HG03354 (cell line): ENCODE measurements at regions not wholly inside any gene's neighbourhood (a gene's known extent, or its start where the extent isn't known, plus 50 kb on each side); places are given as distances from the start of the nearest gene placed in this dataset.
"Not testable (repeated sequence)": the region's sequence is repeated elsewhere in the genome, so short reads cannot be mapped to it uniquely, and the experiment has no call there.

Experiments
- ATAC-seq: cut with Tn5 transposase; IDR thresholded peaks from one replicate; pipeline ENCODE4 v1.9.1; 2021; ENCODE audit warnings: mild to moderate bottlenecking; ENCODE audit not compliant: unreplicated experiment, poor library complexity, severe bottlenecking

DNA sequence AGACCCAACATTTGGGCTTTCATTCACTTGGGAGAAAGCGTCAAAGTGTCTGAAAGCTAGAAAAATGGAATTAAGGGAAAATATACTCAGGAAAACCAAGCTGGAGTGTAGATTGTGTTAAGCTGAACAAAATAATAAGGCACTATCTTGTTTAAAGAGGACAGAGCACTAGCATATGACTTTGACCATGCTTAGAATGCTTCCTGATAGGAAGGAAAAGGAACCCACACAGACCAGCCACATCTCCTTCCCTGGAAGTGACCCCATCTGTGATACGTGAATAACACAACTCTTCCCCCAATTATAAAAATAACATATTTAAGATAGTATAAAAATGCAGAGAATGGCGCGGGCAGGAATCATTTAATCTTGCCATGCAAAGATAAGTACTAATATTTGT lies 94.7 kb upstream of the BCL2L14 start:
- no peak for ATAC-seq

DNA sequence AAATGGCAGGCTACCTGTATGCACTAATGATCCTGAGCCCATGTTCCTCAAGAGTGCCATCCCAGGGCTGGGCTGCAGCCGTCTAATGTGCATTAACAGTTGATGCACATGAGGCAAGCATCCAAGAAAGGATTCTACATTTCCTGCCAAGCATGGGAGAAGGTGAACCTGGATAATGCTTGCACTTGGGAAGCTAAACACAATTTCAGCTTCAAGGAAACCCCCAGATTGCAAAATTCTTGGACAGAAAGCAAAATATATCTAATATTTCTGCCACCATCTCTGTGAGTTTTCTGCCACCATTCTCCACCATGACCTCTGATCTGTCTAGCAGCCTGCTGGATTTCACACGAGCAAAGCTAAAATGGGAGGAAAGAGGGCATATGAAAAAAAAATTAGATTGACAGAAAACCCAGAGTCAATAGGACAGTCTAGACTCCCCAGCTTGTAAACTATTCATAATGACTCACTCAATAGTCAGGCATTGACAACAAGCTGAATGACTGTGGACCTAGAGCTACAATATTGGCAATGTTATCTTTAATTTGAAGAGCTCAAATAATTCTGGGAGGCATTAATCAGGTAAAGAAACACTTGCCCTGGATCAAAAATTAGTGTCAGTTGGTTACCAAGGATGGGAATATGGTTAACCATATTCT lies 91.9 kb upstream of the BCL2L14 start:
- no peak for ATAC-seq

DNA sequence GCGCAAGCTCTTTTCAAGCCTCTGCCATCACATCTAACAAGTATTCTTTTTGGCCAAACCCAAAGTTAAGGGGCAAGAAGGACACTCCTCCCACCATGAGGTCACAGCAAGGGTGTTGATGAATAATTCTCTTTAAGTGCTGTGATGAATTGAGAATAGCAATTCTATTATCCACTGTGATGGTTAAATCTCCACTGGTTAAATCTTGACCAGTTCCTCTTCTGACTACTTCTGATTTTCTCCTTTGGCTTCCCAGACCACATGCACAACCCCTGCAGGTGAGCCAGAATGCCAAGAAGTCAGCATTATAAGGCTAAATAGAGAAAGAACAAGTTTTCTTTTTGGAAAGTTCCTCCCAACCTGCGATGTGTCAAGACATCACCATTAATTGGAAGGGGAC lies 90.6 kb upstream of the BCL2L14 start:
- no peak for ATAC-seq

DNA sequence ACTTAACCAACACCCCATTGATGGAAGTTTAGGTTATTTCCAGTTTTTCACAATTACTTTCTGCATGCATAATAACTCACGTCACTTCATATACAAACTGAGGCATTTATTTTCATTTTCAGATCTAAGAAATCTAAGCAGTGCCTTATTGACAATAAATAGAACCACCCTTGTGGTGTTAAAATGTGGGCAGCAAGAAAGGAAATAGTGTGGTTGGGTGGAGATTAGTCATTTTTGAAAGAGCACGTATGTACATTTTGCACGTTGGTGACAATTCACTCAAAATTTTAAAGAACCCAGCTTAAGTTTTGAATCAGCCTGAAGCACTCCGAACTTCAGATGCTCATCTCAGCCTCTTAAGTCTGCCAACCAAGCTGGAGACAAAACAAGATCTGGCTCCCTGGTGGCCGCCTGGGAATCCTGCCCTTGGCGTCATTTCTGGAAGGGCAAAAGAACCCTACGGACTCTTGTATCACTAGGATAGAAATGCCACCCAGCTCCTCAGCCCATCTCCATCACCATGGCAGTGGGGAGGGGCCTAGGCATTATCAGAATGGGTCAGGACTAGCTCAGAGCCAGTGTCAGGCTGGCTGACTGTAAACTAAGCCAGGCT lies 89.5 kb upstream of the BCL2L14 start:
- peak; percentile 86 for ATAC-seq

DNA sequence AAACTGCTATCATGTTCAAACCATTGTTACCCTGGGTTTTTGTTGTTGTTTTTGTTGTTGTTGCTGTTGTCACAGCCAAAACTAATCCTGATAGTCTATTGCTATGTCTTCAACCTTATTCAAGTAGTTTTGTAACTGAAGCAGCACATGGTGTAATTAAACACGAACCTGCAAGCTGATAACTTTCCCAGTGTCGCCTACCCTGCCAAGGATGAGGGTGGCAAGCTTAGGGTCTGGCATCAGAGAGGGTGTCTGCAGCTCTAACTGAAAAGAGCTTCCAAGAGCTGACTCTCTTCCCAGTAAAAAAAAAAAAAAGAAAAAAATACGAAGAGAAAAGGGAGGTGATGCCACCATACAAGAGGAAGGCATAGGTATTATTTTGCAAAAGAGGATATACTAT lies 86.3 kb upstream of the BCL2L14 start:
- ATAC-seq, result no peak

DNA sequence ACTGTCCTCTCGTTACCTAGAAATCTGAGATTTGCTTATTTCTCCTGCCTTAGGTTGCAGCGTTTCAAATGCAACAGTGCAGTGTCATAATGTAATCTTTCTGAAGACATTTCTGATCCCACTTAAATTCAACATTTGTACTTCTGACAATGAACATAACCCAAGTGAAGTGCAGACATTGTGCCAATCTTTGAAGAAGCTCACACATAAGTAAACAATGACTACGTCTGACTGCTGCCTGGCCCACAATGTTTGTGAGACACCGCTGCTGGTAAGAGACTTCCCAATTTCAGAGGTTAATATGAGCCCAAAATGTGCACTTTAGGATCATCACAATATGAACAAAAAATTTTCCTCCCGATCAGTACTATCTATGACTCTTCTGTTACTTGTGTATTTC lies 84.6 kb upstream of the BCL2L14 start:
- ATAC-seq, result no peak

DNA sequence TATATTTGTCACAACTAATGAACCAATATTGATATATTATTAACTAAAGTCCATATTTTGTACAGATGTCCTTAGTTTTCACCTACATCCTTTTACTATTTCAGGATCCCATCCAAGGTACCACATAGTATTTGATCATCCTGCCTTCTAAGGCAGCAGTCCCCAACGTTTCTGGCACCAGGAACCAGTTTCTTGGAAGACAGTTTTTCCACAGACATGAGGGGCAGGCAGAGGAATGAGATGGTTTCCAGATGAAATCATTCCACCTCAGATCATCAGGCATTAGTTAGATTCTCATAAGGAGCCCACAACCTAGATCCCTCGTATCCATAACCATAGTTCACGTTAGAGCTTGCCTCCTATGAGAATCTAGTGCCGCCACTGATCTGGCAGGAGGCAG lies 82.8 kb upstream of the BCL2L14 start:
- ATAC-seq, result no peak

DNA sequence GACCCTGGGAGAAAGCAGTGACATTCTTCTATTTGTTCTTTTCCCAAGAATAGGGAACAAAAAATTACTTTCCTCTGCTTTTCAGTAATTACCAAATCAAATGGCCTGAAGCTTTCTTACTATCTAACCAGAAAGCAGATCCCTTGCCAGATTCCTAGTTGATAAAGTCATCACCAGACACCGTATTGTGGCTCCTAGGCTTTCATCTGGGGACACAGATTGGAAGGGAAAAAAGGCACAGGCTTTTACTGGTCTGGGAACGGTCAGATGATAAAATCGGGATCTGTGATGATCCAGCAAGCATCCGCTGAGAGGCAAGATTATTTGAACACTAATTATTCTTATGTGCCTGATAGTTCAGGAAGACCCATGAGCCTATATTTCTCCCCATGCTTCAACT lies 79.1 kb upstream of the BCL2L14 start:
- ATAC-seq, result no peak

DNA sequence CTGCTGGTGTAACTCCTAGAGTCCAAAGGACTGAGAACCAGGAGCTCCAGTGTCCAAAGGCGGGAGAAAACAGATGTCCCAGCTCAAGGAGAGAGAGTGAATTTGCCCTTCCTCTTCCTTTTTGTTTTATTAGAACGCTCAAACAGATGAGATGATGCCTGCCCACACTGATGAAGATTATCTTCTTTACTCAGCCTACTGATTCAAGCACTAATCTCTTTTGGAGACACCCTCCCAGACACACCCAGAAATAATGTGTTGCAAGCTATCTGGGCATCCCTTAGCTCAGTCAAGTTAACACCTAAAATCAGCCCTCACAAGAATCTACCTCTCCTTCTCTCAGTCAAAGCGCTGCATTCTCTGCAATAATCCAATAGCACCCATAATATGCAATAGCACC lies 78.2 kb upstream of the BCL2L14 start:
- ATAC-seq, result no peak

DNA sequence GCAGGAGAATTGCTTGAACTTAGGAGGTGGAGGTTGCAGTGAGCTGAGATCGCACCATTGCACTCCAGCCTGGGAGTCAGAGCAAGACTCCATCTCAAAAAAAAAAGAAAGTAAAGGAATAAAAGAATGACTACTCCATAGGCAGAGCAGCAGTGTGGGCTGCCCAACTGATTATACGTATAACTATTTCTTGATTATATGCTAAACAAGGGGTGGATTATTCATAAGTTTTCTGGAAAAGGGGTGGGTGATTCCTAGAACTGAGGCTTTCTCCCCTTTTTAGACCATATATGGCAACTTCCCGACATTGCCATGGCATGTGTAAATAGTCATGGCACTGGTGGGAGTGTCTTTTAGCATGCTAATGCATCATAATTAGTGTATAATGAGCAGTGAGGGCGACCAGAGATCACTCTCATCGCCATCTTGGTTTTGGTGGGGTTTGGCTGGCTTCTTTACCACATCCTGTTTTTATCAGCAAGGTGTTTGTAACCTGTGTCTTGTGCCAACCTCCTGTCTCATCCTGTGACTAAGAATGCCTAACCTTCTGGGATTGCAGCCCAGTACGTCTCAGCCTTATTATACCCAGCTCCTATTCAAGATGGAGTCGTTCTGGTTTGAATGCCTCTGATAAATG lies 72.3 kb upstream of the BCL2L14 start:
- not testable (repeated sequence) for ATAC-seq

DNA sequence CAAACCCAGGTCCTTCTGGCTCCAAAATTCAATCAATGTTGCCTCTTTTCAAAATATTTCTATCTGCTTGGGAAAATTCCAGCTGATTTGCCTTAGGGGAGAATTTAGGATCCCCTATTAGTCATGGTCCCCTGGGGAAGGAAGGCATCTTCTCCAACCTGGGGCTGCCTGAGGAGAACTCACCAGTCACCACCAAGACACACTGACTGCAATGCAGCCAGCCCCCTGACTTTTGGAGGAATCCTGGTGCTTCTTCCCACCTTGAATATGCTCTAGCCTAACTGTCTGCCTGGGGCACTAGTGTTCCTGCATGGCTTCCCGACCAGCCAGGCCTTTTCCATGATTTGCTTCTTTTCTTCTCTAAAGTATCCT lies 71.8 kb upstream of the BCL2L14 start:
- ATAC-seq, result no peak

DNA sequence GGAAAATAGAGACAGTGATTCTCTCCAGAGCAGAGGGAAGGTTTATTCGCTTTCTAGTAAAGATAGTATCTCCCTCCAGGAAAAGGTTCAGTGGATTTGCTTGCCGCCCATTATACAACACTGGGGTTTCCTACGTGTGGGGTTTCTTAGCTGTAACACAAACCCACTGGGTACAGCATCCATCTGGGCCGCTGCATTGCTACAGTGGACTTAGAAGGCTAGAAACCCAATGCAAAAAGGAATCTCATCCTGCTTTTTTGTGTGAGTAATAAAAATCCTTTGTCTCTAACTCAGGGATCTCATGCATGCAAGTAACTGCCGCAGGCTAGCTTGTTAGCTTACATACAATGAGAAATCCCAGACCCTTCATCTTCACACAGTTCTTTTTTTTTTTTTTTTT lies 67.1 kb upstream of the BCL2L14 start:
- ATAC-seq, result no peak

DNA sequence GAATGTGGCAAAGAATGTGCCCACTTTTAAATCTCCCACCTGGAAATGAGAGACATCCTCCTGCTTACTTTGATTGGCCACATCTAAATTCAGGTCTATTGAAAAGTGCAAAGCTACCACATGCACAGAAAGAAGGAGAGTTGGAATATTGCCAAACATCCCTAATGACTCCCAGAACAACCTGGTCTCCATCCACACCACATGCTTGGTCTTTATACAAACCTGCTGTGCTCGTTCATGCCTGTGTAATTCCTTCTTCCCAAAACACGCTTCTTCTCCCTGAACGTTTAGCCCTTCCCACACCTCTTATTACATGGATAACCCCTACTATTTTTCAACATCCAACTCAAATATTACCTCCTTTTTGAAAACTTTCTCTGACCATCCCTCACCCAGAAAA lies 66.2 kb upstream of the BCL2L14 start:
- ATAC-seq, result no peak

DNA sequence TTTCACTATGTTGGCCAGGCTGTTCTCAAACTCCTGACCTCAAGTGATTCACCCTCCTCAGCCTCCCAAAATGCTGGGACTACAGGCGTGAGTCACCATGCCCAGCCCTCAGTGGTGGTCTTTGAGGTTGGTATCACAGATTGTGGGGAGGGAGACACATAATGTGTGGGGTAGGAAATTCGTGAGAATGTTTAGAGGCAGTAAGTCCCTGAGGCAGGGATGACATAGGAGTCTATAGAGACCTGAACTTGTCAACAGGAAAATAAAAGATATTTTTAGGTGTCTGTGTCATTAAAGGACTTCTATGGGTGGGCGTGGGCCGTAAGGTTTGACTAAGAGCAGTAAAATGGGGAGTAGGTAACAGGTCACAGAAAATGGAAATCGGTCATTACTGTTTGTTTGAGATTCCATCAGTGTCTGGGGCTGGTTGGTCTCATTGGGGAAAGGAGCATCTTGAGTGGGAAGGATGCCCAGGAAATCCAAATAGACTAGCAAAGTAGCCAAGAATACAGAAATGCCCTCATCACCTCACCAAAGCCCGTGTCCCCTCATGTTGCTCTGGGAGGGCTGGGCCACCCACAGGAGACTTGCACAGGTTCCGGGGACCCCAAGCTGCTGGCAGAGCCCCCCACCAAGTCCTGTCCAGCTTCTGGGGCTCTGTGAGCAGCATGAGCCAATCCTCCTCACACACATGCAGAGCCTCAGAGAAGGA lies 63.6 kb upstream of the BCL2L14 start:
- no peak for ATAC-seq

DNA sequence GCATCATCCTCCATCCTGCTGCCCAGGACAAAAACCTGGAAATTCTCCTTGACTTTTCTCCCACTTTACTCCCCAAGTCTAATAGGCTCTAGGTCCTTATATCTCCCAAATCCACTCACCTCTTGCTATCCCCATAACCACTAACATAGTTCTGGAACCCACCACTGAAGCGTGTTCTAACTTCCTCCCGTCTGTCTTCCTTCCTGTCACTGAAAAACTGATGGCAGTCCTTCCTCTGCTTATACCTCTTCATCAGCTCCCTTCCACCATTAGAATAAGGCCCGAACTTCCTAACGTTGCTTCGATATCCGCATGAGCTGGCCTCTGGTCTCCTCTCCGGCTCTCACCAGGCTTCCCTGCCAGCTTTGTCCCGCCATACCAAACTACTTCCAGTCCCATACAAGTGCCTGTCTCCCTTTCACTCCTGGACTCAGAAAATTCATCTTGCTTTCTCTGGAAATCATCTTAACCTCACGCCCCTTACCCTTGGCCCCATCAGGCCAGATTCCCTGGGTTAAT lies 63.0 kb upstream of the BCL2L14 start:
- no peak for ATAC-seq

DNA sequence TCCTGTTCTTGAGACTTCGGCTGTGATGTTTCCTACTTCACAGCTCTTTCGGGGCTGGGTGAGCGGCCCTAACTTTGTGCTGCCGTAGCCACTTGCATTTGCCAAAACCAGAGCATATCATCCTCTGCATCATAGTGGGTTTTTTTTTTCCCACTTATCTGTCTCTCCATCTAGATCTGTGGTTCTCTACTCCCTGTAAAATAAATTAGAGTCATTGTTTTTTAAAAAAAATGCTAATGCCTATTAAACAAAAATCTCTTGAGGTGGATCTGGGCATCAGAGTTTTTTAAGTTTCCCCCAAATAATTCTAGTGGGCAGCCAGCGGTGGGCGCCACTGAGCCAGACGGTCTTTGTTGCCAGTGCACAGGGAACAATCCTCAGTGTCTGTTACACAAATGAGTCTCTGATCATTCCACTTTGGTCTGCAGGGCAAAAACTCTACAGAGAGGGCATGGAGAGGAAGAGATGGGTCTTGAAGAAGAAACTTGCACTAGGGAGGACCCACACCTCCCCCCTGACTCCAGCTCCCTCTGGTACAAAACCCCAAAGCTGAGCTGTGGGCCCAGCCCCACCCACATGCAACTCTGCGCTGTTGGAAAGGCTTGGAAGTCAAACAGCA lies 62.4 kb upstream of the BCL2L14 start:
- no peak for ATAC-seq

DNA sequence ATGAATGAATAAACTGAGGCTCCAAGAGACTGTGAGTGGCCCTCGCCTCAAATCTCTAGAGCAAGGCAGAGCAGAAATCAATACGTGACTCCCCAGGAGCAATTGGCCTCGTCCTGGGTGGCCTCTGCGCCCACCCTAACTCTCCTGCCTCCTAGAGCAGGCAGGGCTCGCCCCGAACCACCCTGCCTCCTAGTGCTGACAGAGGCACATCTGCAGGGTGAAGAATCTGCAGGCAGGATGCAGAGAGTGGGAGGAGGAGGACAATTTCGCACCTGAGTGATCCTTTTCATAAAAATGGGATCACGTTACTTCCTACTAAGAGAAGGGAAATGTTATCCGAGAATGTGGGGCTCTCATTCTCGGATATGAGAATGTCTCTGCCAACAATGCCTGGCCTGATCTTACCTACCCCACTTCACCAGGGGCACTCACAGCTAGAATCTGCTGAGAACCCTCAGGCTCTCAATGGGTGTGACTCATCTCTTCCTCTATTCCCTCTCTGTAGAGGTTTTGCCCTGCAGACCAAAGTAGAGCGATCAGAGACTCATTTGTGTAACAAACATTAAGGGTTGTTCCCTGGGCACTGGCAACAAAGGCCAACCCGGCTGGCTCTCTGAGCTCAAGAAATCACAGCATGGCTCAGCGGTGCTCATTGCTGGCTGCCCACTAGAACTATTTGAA lies 61.7 kb upstream of the BCL2L14 start:
- peak; percentile 49 for ATAC-seq

DNA sequence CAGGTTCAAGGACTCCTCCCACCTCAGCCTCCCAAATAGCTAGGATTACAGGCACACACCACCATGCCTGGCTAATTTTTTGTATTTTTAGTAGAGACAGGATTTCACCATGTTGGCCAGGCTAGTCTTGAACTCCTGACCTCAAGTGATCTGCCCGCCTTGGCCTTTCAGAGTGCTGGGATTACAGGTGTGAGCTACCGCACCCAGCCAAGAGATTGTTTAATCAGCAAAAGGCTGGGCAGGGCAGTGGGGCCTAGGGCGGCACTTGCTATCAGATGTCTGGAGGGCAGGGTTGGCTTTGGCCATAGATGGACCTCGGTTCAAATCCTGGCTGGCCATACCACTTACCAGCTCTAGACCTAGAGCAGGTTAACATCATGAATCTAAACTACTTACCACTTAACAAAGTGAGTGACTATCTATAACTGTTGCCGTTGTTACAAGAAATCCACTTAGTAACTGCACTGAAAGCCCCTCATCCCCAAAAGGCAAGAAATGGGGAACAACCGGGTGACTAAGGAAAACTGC lies 60.9 kb upstream of the BCL2L14 start:
- peak; percentile 19 for ATAC-seq

DNA sequence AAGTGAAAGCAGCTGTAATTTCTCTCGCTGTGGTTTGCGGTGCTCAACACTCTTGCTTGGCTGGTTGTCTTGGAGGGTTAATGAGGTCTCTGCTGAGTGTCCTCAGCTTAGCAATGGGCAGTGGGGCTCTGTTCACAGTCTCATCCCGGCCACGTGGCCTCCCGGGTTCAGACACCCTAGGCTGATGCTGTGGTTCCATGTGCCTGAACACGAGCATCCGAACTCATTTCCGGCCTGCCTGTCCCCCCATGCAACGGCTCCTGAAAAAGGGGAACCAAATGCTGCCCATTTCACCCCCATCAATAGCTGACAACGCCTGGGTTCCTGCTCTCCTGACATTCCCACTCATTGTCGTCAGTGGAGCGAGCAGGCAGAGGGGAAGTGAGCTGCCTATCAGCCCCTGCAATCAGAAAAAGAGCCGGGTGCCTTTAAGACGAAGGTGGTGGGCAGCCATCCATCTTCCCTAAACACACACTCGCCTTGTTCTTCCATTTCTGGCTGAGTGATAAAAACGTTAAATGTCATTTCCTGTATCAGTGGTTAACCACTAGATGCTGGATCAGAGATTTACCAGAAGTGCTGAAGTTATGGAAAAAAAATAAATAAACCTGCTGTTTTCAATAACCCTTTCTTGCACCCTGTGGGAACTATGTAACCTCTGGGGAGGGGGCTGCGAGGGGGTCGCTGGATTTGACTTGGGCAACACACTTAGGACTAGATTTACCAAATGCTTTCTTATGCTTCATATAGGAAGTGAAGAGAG lies 60.3 kb upstream of the BCL2L14 start:
- peak; percentile 48 for ATAC-seq
